H1 (cell line): ENCODE measurements at regions not wholly inside any gene's neighbourhood (a gene's known extent, or its start where the extent isn't known, plus 50 kb on each side); places are given as distances from the start of the nearest gene placed in this dataset.

Experiments used
- RFX5 ChIP-seq: IDR thresholded peaks from 2 replicates; pipeline ENCODE4 v1.6.1; 2011; ENCODE audit warnings: low read depth, low read length, improper control_type of control experiment, borderline replicate concordance
- SIRT6 ChIP-seq: IDR thresholded peaks from one replicate; pipeline ENCODE4 v1.7.1; 2012; ENCODE audit warnings: low read length, inconsistent platforms
- TF ChIP-seq, protein P1 (sequence below): fragments of 300-600 bp; sonication (generic); IDR thresholded peaks from 2 replicates; pipeline ENCODE4 v1.7.1; 2012; ENCODE audit warnings: low read length, moderate library complexity, mild to moderate bottlenecking, inconsistent platforms; ENCODE audit not compliant: insufficient replicate concordance

- TF ChIP-seq, protein P1, sequence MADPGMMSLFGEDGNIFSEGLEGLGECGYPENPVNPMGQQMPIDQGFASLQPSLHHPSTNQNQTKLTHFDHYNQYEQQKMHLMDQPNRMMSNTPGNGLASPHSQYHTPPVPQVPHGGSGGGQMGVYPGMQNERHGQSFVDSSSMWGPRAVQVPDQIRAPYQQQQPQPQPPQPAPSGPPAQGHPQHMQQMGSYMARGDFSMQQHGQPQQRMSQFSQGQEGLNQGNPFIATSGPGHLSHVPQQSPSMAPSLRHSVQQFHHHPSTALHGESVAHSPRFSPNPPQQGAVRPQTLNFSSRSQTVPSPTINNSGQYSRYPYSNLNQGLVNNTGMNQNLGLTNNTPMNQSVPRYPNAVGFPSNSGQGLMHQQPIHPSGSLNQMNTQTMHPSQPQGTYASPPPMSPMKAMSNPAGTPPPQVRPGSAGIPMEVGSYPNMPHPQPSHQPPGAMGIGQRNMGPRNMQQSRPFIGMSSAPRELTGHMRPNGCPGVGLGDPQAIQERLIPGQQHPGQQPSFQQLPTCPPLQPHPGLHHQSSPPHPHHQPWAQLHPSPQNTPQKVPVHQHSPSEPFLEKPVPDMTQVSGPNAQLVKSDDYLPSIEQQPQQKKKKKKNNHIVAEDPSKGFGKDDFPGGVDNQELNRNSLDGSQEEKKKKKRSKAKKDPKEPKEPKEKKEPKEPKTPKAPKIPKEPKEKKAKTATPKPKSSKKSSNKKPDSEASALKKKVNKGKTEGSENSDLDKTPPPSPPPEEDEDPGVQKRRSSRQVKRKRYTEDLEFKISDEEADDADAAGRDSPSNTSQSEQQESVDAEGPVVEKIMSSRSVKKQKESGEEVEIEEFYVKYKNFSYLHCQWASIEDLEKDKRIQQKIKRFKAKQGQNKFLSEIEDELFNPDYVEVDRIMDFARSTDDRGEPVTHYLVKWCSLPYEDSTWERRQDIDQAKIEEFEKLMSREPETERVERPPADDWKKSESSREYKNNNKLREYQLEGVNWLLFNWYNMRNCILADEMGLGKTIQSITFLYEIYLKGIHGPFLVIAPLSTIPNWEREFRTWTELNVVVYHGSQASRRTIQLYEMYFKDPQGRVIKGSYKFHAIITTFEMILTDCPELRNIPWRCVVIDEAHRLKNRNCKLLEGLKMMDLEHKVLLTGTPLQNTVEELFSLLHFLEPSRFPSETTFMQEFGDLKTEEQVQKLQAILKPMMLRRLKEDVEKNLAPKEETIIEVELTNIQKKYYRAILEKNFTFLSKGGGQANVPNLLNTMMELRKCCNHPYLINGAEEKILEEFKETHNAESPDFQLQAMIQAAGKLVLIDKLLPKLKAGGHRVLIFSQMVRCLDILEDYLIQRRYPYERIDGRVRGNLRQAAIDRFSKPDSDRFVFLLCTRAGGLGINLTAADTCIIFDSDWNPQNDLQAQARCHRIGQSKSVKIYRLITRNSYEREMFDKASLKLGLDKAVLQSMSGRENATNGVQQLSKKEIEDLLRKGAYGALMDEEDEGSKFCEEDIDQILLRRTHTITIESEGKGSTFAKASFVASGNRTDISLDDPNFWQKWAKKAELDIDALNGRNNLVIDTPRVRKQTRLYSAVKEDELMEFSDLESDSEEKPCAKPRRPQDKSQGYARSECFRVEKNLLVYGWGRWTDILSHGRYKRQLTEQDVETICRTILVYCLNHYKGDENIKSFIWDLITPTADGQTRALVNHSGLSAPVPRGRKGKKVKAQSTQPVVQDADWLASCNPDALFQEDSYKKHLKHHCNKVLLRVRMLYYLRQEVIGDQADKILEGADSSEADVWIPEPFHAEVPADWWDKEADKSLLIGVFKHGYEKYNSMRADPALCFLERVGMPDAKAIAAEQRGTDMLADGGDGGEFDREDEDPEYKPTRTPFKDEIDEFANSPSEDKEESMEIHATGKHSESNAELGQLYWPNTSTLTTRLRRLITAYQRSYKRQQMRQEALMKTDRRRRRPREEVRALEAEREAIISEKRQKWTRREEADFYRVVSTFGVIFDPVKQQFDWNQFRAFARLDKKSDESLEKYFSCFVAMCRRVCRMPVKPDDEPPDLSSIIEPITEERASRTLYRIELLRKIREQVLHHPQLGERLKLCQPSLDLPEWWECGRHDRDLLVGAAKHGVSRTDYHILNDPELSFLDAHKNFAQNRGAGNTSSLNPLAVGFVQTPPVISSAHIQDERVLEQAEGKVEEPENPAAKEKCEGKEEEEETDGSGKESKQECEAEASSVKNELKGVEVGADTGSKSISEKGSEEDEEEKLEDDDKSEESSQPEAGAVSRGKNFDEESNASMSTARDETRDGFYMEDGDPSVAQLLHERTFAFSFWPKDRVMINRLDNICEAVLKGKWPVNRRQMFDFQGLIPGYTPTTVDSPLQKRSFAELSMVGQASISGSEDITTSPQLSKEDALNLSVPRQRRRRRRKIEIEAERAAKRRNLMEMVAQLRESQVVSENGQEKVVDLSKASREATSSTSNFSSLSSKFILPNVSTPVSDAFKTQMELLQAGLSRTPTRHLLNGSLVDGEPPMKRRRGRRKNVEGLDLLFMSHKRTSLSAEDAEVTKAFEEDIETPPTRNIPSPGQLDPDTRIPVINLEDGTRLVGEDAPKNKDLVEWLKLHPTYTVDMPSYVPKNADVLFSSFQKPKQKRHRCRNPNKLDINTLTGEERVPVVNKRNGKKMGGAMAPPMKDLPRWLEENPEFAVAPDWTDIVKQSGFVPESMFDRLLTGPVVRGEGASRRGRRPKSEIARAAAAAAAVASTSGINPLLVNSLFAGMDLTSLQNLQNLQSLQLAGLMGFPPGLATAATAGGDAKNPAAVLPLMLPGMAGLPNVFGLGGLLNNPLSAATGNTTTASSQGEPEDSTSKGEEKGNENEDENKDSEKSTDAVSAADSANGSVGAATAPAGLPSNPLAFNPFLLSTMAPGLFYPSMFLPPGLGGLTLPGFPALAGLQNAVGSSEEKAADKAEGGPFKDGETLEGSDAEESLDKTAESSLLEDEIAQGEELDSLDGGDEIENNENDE = no peak
- no peak for TF ChIP-seq SIRT6
- no peak for TF ChIP-seq RFX5
Observed at GRCh38 chr6:167554854-167555253, 230.0 kb downstream of the TTLL2 start (continued).
